Neural cell (in vitro differentiated cells): ENCODE measurements at regions not wholly inside any gene's neighbourhood (a gene's known extent, or its start where the extent isn't known, plus 50 kb on each side); places are given as distances from the start of the nearest gene placed in this dataset.

Experiments used
- CTCF ChIP-seq: fragments of 450-650 bp; IDR thresholded peaks from 2 replicates; pipeline ENCODE4 v1.5.1; 2014; ENCODE audit warnings: antibody characterized with exemption, mild to moderate bottlenecking, moderate library complexity; ENCODE audit not compliant: poor library complexity, severe bottlenecking
- EP300 ChIP-seq: fragments of 450-650 bp; conservative IDR thresholded peaks from 2 replicates; pipeline ENCODE4 v1.6.1; 2014; ENCODE audit warnings: antibody characterized with exemption, mild to moderate bottlenecking, moderate library complexity; ENCODE audit not compliant: poor library complexity, severe bottlenecking
- EZH2 ChIP-seq: fragments of 200-600, 300-800 bp; shearing (Covaris generic), sonication (generic); IDR thresholded peaks from 2 replicates; pipeline ENCODE4 v1.6.1; 2014; ENCODE audit warnings: antibody characterized with exemption, low read length, borderline replicate concordance, mild to moderate bottlenecking; ENCODE audit not compliant: insufficient read depth, poor library complexity, severe bottlenecking
- MXI1 ChIP-seq: fragments of 450-650 bp; conservative IDR thresholded peaks from 2 replicates; pipeline ENCODE4 v1.6.1; 2014; ENCODE audit warnings: antibody characterized with exemption, mild to moderate bottlenecking; ENCODE audit not compliant: poor library complexity, severe bottlenecking
- POLR2AphosphoS5 ChIP-seq: IDR thresholded peaks from 2 replicates; pipeline ENCODE4 v1.6.1; 2012
- RAD21 ChIP-seq: fragments of 450-650 bp; conservative IDR thresholded peaks from 2 replicates; pipeline ENCODE4 v1.6.1; 2014; ENCODE audit warnings: antibody characterized with exemption, mild to moderate bottlenecking, moderate library complexity
- SMC3 ChIP-seq: fragments of 450-650 bp; conservative IDR thresholded peaks from 2 replicates; pipeline ENCODE4 v1.6.1; 2014; ENCODE audit warnings: antibody characterized with exemption, mild to moderate bottlenecking, moderate library complexity; ENCODE audit not compliant: poor library complexity
- TAF1 ChIP-seq: IDR thresholded peaks from 2 replicates; pipeline ENCODE4 v1.6.1; 2012; ENCODE audit warnings: low read depth
- TF ChIP-seq, protein P1 (sequence below): IDR thresholded peaks from 2 replicates; pipeline ENCODE4 v1.6.1; 2012; ENCODE audit warnings: borderline replicate concordance

GRCh38 chr1:83773059-83773458 is 225.9 kb downstream of the TTLL7 start:
- no peak for TF ChIP-seq CTCF
- peak; percentile 72 for TF ChIP-seq EP300
- peak; percentile 87 for TF ChIP-seq POLR2AphosphoS5
- no peak for TF ChIP-seq EZH2
- no peak for TF ChIP-seq TAF1
- no peak for TF ChIP-seq RAD21
- TF ChIP-seq SMC3: no peak
- TF ChIP-seq, protein P1, sequence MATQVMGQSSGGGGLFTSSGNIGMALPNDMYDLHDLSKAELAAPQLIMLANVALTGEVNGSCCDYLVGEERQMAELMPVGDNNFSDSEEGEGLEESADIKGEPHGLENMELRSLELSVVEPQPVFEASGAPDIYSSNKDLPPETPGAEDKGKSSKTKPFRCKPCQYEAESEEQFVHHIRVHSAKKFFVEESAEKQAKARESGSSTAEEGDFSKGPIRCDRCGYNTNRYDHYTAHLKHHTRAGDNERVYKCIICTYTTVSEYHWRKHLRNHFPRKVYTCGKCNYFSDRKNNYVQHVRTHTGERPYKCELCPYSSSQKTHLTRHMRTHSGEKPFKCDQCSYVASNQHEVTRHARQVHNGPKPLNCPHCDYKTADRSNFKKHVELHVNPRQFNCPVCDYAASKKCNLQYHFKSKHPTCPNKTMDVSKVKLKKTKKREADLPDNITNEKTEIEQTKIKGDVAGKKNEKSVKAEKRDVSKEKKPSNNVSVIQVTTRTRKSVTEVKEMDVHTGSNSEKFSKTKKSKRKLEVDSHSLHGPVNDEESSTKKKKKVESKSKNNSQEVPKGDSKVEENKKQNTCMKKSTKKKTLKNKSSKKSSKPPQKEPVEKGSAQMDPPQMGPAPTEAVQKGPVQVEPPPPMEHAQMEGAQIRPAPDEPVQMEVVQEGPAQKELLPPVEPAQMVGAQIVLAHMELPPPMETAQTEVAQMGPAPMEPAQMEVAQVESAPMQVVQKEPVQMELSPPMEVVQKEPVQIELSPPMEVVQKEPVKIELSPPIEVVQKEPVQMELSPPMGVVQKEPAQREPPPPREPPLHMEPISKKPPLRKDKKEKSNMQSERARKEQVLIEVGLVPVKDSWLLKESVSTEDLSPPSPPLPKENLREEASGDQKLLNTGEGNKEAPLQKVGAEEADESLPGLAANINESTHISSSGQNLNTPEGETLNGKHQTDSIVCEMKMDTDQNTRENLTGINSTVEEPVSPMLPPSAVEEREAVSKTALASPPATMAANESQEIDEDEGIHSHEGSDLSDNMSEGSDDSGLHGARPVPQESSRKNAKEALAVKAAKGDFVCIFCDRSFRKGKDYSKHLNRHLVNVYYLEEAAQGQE: no peak
- TF ChIP-seq MXI1: no peak
